ENCODE measurements at regions not wholly inside any gene's neighbourhood (a gene's known extent, or its start where the extent isn't known, plus 50 kb on each side); places are given as distances from the start of the nearest gene placed in this dataset.
"Not testable (repeated sequence)": the region's sequence is repeated elsewhere in the genome, so short reads cannot be mapped to it uniquely, and the experiment has no call there.

DNA sequence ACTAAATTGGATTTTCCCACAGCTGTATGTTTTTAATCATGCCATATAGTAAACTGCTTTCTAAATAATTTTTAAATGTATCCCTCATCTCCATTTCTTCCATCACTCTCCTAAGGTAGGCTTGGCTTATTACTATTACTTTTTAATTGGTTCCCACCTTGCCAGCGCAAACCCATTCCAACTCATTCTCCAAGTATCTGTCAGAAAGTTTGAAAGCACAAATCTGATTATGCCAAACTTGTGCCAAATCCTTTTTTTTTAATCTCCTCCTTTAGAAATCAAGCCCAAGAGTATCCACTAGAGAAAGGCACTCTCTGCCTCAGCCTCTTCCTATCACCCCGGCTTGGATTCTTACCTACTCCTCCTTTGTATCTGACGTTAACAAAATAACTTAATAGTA lies 784.5 kb downstream of the TBL1XR1 start:
- DNase-seq: no peak

DNA sequence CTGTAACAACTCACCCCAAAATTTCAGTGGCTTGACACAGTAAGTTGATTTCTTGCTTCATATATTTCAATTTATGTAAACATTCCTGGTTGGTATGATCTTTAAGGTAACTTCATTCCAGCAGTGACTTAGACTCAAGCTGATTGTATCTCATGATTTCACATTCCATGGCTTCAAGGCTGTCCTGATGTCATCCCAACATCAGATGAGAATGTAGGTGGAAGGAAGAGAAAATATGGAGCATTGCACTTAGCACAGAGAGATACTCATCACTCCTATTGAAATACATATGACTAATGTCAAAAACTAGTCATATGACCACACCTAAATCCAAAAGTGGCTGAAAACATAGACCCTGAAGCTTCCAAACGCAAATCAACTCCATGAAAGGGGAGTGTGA lies 793.8 kb downstream of the TBL1XR1 start:
- no peak for DNase-seq

DNA sequence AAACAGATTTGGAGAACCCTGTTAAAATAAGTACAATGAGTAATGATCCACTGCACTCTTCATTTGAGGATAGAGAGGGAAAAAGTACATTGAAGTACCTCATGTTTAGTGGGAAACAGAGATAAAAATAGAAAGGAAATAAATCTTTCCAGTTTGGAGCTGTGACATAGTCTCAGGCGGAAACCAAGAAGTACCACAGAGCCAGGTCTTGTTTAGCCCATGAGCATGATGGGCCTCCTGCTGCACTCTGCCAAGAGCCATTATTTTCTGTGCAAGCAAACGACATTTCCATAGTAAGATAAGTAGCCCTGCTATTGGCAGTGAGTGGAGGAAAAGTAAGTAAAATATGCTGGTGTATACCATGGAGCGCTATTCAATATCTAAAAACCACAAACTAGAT lies 796.1 kb downstream of the TBL1XR1 start:
- DNase-seq: peak; percentile 37

DNA sequence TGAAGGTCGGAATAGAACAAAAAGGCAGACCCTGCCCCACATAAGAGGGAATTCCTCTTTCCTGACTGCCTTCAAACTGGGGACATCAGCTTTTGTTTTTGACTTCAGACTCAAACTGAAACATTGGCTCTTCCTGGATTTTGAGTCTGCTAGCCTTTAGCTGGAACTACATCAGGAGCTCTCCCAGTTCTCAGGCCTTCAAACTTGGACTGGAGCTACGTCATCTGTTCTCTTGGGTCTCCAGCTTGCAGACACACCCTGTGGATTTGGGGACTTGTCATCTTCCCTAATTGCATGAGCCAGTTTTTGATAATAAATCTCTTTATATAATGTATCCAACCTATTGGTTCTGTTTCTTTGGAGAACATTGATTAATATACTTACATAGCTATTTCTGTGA lies 798.1 kb downstream of the TBL1XR1 start:
- DNase-seq: no peak

GRCh38 chr3:176395240-176395639 lies 802.0 kb downstream of the TBL1XR1 start:
- no peak for DNase-seq

- no peak for DNase-seq
Measured at GRCh38 chr3:176378789-176379188, 818.5 kb downstream of the TBL1XR1 start.

DNA sequence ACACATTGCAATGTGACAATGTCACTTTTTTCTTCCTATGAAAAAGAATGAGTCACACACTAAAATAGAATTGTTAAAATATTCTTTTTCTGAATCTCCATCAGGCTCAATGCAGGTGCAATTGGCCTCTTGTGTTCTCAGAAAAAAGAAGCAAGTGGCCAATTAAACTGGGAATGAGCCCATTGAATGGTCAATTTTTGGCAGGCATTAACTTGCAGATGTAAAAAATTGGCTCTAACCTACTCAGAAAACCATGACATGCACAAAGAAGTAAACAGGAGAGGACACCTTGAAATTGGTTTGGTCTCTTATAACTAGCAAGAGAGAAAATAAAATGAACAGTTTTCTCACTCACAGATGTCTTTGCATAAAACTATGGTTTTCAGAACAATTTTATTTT lies 820.8 kb downstream of the TBL1XR1 start:
- DNase-seq: no peak

DNA sequence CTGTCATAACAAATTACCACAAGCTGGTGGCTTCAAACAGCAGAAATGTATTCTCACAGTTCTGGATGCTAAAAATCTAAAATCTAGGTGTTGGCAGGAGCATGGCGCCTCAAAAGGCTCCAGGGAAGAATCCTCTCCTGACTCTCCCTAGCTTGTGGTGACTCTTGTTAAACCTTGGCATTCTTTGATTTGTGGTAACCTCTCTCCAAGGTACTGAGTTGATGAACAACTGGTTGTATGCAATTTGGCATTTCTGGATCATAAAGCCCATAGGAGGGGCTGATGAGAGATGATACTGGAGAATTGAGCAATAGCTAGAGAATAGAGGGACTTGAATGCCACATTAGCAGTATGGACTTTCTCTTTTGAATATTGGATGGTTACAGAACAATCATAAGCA lies 821.8 kb downstream of the TBL1XR1 start:
- DNase-seq: no peak

GRCh38 chr3:176362191-176362731 lies 835.0 kb downstream of the TBL1XR1 start:
- DNase-seq: no peak

GRCh38 chr3:176359211-176359610 lies 838.1 kb downstream of the TBL1XR1 start:
- no peak for DNase-seq

GRCh38 chr3:176357891-176358290 lies 839.4 kb downstream of the TBL1XR1 start:
- no peak for DNase-seq

DNA sequence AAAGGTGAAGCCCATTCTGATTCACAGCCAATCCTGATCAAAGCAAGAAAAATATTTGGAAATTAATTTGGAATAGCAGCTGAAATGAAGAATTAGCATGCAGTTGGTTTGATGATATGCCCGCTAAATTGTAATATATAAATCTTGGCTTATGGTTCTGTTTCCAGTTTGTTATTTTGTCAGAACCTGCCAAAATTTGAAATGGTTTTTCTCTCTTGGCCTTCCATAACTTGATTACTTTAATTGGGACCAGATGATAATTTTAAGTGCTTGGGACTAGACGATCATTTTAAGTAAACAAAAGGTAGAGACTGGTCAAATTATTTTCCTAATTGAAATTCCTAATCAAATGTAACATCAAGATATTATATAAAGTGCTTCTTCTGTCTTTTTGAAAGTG lies 842.4 kb downstream of the TBL1XR1 start:
- no peak for DNase-seq

- no peak for DNase-seq
Measured at GRCh38 chr3:176352716-176353334, 844.5 kb downstream of the TBL1XR1 start.

GRCh38 chr3:176351408-176351807 lies 845.9 kb downstream of the TBL1XR1 start:
- no peak for DNase-seq

- no peak for DNase-seq
Measured at GRCh38 chr3:176349706-176350105, 847.6 kb downstream of the TBL1XR1 start.

DNA sequence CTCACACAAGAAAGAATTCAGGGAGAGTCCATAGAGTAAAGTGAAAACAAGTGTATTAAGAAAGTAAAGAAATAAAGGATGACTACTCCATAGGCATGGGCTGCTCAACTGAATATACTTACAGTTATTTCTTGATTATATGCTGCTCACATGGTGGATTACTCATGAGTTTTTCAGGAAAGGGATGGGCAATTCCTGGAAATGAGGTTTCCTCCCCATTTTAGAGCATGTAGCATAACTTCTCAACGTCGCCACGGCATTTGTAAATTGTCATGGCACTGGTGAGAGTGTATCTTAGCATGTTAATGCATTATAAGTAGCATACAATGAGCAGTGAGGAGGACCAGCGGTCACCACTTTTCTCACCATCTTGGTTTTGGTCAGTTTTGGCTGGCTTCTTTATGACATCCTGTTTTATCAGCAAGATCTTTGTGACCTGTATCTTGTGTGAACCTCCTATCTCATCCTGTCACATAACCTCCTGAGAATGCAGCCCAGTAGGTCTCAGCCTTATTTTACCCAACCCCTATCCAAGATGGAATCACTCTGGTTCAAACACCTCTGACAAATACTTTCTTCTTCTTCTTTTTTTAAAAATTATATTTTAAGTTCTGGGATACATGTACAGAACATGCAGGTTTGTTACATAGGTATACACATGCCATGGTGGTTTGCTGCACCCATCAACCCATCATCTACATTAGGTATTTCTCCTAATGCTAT lies 849.7 kb downstream of the TBL1XR1 start:
- DNase-seq: no peak

DNA sequence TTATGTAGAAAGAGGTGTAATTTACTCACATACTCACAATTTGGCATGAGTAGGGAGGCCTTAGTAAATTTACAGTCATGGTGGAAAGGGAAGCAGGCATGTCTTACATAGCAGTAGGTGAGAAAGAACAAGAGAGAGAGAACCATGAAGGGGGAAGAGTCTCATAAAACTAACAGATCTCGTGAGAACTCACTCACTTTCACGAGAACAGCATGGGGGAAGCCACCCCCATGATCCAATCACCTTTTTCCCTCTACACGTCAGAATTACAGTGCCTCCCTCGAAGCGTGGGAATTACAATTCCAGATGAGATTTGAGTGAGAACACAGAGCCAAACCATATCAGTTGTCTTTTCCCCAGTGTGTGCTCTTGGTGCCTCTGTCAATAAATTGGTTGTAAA lies 855.3 kb downstream of the TBL1XR1 start:
- no peak for DNase-seq

GRCh38 chr3:176328666-176329065 lies 868.6 kb downstream of the TBL1XR1 start:
- no peak for DNase-seq

DNA sequence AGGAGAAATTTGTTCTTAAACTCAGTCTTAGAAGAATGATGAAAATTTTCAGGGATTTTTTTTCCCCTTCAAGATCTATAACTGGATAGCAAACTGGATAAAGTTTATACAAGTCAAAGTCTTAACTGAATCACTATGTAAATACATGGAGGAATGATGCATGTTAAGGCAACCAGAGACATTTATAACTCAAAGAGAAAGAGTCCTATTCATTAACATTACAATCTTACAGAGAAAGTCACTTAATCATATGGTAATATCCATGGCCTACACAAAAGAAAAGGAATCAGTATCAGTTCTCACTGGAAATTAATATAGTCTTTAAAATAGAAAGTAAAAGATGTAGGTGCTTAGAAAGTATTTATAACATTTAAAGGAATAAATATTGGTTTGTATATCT lies 869.1 kb downstream of the TBL1XR1 start:
- DNase-seq: no peak

GRCh38 chr3:176326894-176327490 lies 870.3 kb downstream of the TBL1XR1 start:
- not testable (repeated sequence) for DNase-seq

- not testable (repeated sequence) for DNase-seq
Measured at GRCh38 chr3:176321532-176321931, 875.8 kb downstream of the TBL1XR1 start.

- no peak for DNase-seq
Measured at GRCh38 chr3:176321099-176321498, 876.2 kb downstream of the TBL1XR1 start.

GRCh38 chr3:176313426-176313825 lies 883.9 kb downstream of the TBL1XR1 start:
- DNase-seq: no peak

GRCh38 chr3:176310641-176311040 lies 886.6 kb downstream of the TBL1XR1 start:
- no peak for DNase-seq

Data from NCI-H446 treated with DMSO at 0.1 percent for 48 hours (cell line).